Tibial nerve (tissue), 3 donors: ENCODE measurements at regions not wholly inside any gene's neighbourhood (a gene's known extent, or its start where the extent isn't known, plus 50 kb on each side); places are given as distances from the start of the nearest gene placed in this dataset.

Source experiments
- POLR2A ChIP-seq, 2 donors: fragments of 450-650 bp; IDR thresholded peaks; one replicate each; pipeline ENCODE4 v1.6.1; 2017; ENCODE audit warnings: antibody characterized with exemption in 2 of 2, mild to moderate bottlenecking in 2 of 2, moderate library complexity in 2 of 2
- TF ChIP-seq, protein P1 (sequence below), 5 experiments: fragments of 200-600 bp in 3 of 5; fragments of 450-650 bp in 2 of 5; sonication (generic) in 3 of 5; IDR thresholded peaks; one replicate each; pipeline ENCODE4 v1.5.1; 2016 to 2019; ENCODE audit warnings: antibody characterized with exemption in 5 of 5, mild to moderate bottlenecking in 3 of 5, moderate library complexity in 2 of 5

DNA sequence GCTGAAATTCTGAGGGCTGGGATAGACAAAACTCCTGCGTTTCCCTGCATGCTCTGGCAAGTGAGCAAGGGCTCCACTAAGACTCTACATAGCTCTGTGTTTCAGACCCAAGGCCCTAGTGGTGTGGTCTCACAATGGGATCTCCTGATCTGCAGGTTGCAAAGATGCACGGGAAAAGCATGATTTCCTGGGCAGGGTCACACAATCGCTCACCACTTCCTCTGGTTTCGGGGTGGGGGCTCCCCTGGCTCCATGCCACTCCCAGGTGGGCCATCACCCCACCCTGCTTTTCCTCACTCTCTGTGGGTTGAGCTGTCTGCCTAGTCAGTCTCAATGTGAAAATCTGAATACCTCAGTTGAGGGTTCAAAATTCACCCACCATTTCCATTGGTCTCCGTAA is 111.5 kb downstream of the KLF8 start:
- TF ChIP-seq, protein P1, sequence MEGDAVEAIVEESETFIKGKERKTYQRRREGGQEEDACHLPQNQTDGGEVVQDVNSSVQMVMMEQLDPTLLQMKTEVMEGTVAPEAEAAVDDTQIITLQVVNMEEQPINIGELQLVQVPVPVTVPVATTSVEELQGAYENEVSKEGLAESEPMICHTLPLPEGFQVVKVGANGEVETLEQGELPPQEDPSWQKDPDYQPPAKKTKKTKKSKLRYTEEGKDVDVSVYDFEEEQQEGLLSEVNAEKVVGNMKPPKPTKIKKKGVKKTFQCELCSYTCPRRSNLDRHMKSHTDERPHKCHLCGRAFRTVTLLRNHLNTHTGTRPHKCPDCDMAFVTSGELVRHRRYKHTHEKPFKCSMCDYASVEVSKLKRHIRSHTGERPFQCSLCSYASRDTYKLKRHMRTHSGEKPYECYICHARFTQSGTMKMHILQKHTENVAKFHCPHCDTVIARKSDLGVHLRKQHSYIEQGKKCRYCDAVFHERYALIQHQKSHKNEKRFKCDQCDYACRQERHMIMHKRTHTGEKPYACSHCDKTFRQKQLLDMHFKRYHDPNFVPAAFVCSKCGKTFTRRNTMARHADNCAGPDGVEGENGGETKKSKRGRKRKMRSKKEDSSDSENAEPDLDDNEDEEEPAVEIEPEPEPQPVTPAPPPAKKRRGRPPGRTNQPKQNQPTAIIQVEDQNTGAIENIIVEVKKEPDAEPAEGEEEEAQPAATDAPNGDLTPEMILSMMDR (IDR thresholded peaks at IDR 0.05) = no peak
- no peak for TF ChIP-seq POLR2A (IDR thresholded peaks at IDR 0.05)
